ENCODE measurements at regions not wholly inside any gene's neighbourhood (a gene's known extent, or its start where the extent isn't known, plus 50 kb on each side); places are given as distances from the start of the nearest gene placed in this dataset.

GRCh38 chr3:94935738-94936580 lies 873.1 kb downstream of the NSUN3 start:
- DNase-seq (ENCODE audit: low read depth in 3 of 3, low spot score in 2 of 3), result no peak

GRCh38 chr3:94937980-94938379 lies 875.1 kb downstream of the NSUN3 start:
- no peak for DNase-seq (ENCODE audit: low read depth in 3 of 3, low spot score in 2 of 3)

GRCh38 chr3:94946683-94947082 lies 883.8 kb downstream of the NSUN3 start:
- no peak for DNase-seq (ENCODE audit: low read depth in 3 of 3, low spot score in 2 of 3)

GRCh38 chr3:94961423-94962100 lies 898.7 kb downstream of the NSUN3 start:
- no peak for DNase-seq (ENCODE audit: low read depth in 3 of 3, low spot score in 2 of 3)

GRCh38 chr3:94965867-94966475 lies 903.1 kb downstream of the NSUN3 start:
- DNase-seq (ENCODE audit: low read depth in 3 of 3, low spot score in 2 of 3), result no peak

- DNase-seq (ENCODE audit: low read depth in 3 of 3, low spot score in 2 of 3), result no peak
These were observed 904.3 kb downstream of the NSUN3 start for GRCh38 chr3:94967196-94967595.

GRCh38 chr3:94968519-94968918 lies 905.7 kb downstream of the NSUN3 start:
- no peak for DNase-seq (ENCODE audit: low read depth in 3 of 3, low spot score in 2 of 3)

- no peak for DNase-seq (ENCODE audit: low read depth in 3 of 3, low spot score in 2 of 3)
These were observed 909.2 kb downstream of the NSUN3 start for GRCh38 chr3:94972066-94972465.

- DNase-seq (ENCODE audit: low read depth in 3 of 3, low spot score in 2 of 3), result no peak
These were observed 915.2 kb downstream of the NSUN3 start for GRCh38 chr3:94978084-94978483.

GRCh38 chr3:94985778-94986177 lies 922.9 kb downstream of the NSUN3 start:
- no peak for DNase-seq (ENCODE audit: low read depth in 3 of 3, low spot score in 2 of 3)

- DNase-seq (ENCODE audit: low read depth in 3 of 3, low spot score in 2 of 3), result no peak
These were observed 928.3 kb downstream of the NSUN3 start for GRCh38 chr3:94990952-94991705.

- no peak for DNase-seq (ENCODE audit: low read depth in 3 of 3, low spot score in 2 of 3)
These were observed 933.9 kb downstream of the NSUN3 start for GRCh38 chr3:94996743-94997142.

- DNase-seq (ENCODE audit: low read depth in 3 of 3, low spot score in 2 of 3), result no peak
These were observed 939.7 kb downstream of the NSUN3 start for GRCh38 chr3:95002438-95003046.

- DNase-seq (ENCODE audit: low read depth in 3 of 3, low spot score in 2 of 3), result no peak
These were observed 965.8 kb downstream of the NSUN3 start for GRCh38 chr3:95028688-95029087.

- DNase-seq (ENCODE audit: low read depth in 3 of 3, low spot score in 2 of 3), result no peak
These were observed 966.8 kb downstream of the NSUN3 start for GRCh38 chr3:95029644-95030043.

GRCh38 chr3:95036526-95037021 lies 973.7 kb downstream of the NSUN3 start:
- DNase-seq (ENCODE audit: low read depth in 3 of 3, low spot score in 2 of 3), result no peak

- no peak for DNase-seq (ENCODE audit: low read depth in 3 of 3, low spot score in 2 of 3)
These were observed 974.2 kb downstream of the NSUN3 start for GRCh38 chr3:95037097-95037496.

- DNase-seq (ENCODE audit: low read depth in 3 of 3, low spot score in 2 of 3), result no peak
These were observed 975.1 kb downstream of the NSUN3 start for GRCh38 chr3:95037927-95038326.

- no peak for DNase-seq (ENCODE audit: low read depth in 3 of 3, low spot score in 2 of 3)
These were observed 981.2 kb downstream of the NSUN3 start for GRCh38 chr3:95044101-95044500.

- no peak for DNase-seq (ENCODE audit: low read depth in 3 of 3, low spot score in 2 of 3)
These were observed 985.7 kb downstream of the NSUN3 start for GRCh38 chr3:95048564-95048963.

All from right renal cortex interstitium (tissue), 3 donors.